Endodermal cell (in vitro differentiated cells): ENCODE measurements at regions not wholly inside any gene's neighbourhood (a gene's known extent, or its start where the extent isn't known, plus 50 kb on each side); places are given as distances from the start of the nearest gene placed in this dataset.
A peak's percentile ranks its signal among the peaks of the same experiment; 100 is the strongest.

ENCODE experiments used
- DNase-seq: peaks from one replicate; pipeline ENCODE4 v3.0.0-alpha.2; 2017
- H3K27ac ChIP-seq: 2 replicates; pipeline ENCODE4 v1.5.1; 2013; ENCODE audit warnings: mild to moderate bottlenecking, low read depth, low read length, moderate library complexity
- H3K27me3 ChIP-seq: 2 replicates; pipeline ENCODE4 v1.6.1; 2013; ENCODE audit warnings: mild to moderate bottlenecking, low read length, moderate library complexity; ENCODE audit not compliant: insufficient read depth, control insufficient read depth, poor library complexity, severe bottlenecking
- H3K36me3 ChIP-seq: 2 replicates; pipeline ENCODE4 v1.7.0; 2013; ENCODE audit warnings: mild to moderate bottlenecking, low read length, moderate library complexity; ENCODE audit not compliant: control insufficient read depth, insufficient read depth
- H3K4me1 ChIP-seq: one replicate; pipeline ENCODE4 v1.7.0; 2013; ENCODE audit warnings: low read length; ENCODE audit not compliant: control insufficient read depth, insufficient read depth
- H3K4me3 ChIP-seq: 2 replicates; pipeline ENCODE4 v1.5.1; 2013; ENCODE audit warnings: mild to moderate bottlenecking, low read length, moderate library complexity
- H3K9ac ChIP-seq: 2 replicates; pipeline ENCODE4 v1.6.1; 2013; ENCODE audit warnings: mild to moderate bottlenecking, low read length, moderate library complexity; ENCODE audit not compliant: poor library complexity, severe bottlenecking; ENCODE audit errors: extremely low read depth
- H3K9me3 ChIP-seq: 2 replicates; pipeline ENCODE4 v1.6.1; 2013; ENCODE audit warnings: mild to moderate bottlenecking, low read length, moderate library complexity; ENCODE audit not compliant: control insufficient read depth
- H3K27ac Mint-ChIP-seq: 2 replicates; pipeline ENCODE4 v1.8.0; 2020; ENCODE audit warnings: mixed read lengths
- H3K27me3 Mint-ChIP-seq: 2 replicates; pipeline ENCODE4 v1.8.0; 2021; ENCODE audit warnings: mild to moderate bottlenecking, mixed read lengths; ENCODE audit not compliant: insufficient read depth
- H3K36me3 Mint-ChIP-seq: 2 replicates; pipeline ENCODE4 v1.8.0; 2020; ENCODE audit warnings: low read depth, mixed read lengths
- H3K4me1 Mint-ChIP-seq: 2 replicates; pipeline ENCODE4 v1.8.0; 2020; ENCODE audit warnings: mixed read lengths
- H3K4me3 Mint-ChIP-seq: 2 replicates; pipeline ENCODE4 v1.8.0; 2020; ENCODE audit warnings: mild to moderate bottlenecking, moderate library complexity, mixed read lengths
- H3K9me3 Mint-ChIP-seq: 2 replicates; pipeline ENCODE4 v1.8.0; 2020; ENCODE audit warnings: mild to moderate bottlenecking, mixed read lengths
- CTCF ChIP-seq: fragments of 200-600 bp; sonication (generic); conservative IDR thresholded peaks from 2 replicates; pipeline ENCODE4 v1.5.0; 2021; ENCODE audit warnings: antibody characterized with exemption, mild to moderate bottlenecking
- WGBS, 2 experiments: methylation state at CpG; one replicate each; pipeline versions ENCODE4 v1.1.5 to v1.1.7; 2013; ENCODE audit warnings: missing lambda C conversion rate in 2 of 2, mixed read lengths in 1 of 2; ENCODE audit not compliant: insufficient coverage in 1 of 2, insufficient read length in 1 of 2; 5-methylcytosine and 5-hydroxymethylcytosine counted together

GRCh38 chr2:34402376-34402775 lies 803.3 kb upstream of the FAM98A start:
- Histone ChIP-seq H3K27me3 (no peaks in the 10 kb centered on the region), H3K9me3 (no peaks in the 10 kb centered on the region), H3K27ac (no peak overlapping the region), H3K36me3 (no peaks in the 10 kb centered on the region), H3K4me3 (no peak overlapping the region), H3K9ac (no peak overlapping the region), H3K4me1 (no peaks in the 10 kb centered on the region)
- no peak for DNase-seq
- Mint-ChIP-seq H3K4me1 (no peaks in the 10 kb centered on the region), H3K27ac (no peak overlapping the region), H3K27me3 (no peaks in the 10 kb centered on the region), H3K4me3 (no peak overlapping the region), H3K9me3 (no peaks in the 10 kb centered on the region), H3K36me3 (no peaks in the 10 kb centered on the region)
- TF ChIP-seq CTCF: no peak
- 96 to 100% methylated on average over 1 to 3 of the region's 3 CpGs for WGBS, 2 experiments

- H3K4me3 Mint-ChIP-seq: no peak overlapping the region
- no peaks in the 10 kb centered on the region for H3K27me3 Mint-ChIP-seq
- Histone ChIP-seq H3K9me3 (no peaks in the 10 kb centered on the region), H3K4me3 (no peak overlapping the region), H3K27ac (no peak overlapping the region), H3K27me3 (no peaks in the 10 kb centered on the region), H3K9ac (no peak overlapping the region), H3K36me3 (no peaks in the 10 kb centered on the region), H3K4me1 (no peaks in the 10 kb centered on the region)
- 91 to 94% methylated on average over 4 to 5 of the region's 5 CpGs for WGBS, 2 experiments
- no peak for TF ChIP-seq CTCF
- no peak overlapping the region for H3K27ac Mint-ChIP-seq
- no peak for DNase-seq
- H3K9me3 Mint-ChIP-seq: no peaks in the 10 kb centered on the region
- H3K4me1 Mint-ChIP-seq: no peaks in the 10 kb centered on the region
- no peaks in the 10 kb centered on the region for H3K36me3 Mint-ChIP-seq
These were observed 802.1 kb upstream of the FAM98A start for GRCh38 chr2:34401186-34401585.

GRCh38 chr2:34388446-34388845 lies 789.3 kb upstream of the FAM98A start:
- Mint-ChIP-seq H3K27me3 (no peaks in the 10 kb centered on the region), H3K36me3 (no peaks in the 10 kb centered on the region), H3K9me3 (peaks cover 2% of the 10 kb centered on the region), H3K4me3 (no peak overlapping the region), H3K4me1 (no peaks in the 10 kb centered on the region), H3K27ac (no peak overlapping the region)
- no peaks in the 10 kb centered on the region for H3K9me3 ChIP-seq
- no peak overlapping the region for H3K4me3 ChIP-seq
- H3K4me1 ChIP-seq: no peaks in the 10 kb centered on the region
- H3K36me3 ChIP-seq: no peaks in the 10 kb centered on the region
- TF ChIP-seq CTCF: no peak
- no peak for DNase-seq
- peak overlapping the region; percentile 36 for H3K27ac ChIP-seq
- WGBS, 2 experiments: 87 to 89% methylated on average over 2 of the region's 2 CpGs
- no peaks in the 10 kb centered on the region for H3K27me3 ChIP-seq
- no peak overlapping the region for H3K9ac ChIP-seq
